Activated naive CD8-positive, alpha-beta T cell treated with anti-CD3 and anti-CD28 coated beads, Interleukin-2, amount 50 U/mL, for 24 hours (primary cell): ENCODE measurements at regions not wholly inside any gene's neighbourhood (a gene's known extent, or its start where the extent isn't known, plus 50 kb on each side); places are given as distances from the start of the nearest gene placed in this dataset.

Experiments
- ATAC-seq: fragments of 150-1000 bp; cut with Tn5 transposase; one replicate; pipeline ENCODE4 v1.10.0; 2021
- DNase-seq: peaks from one replicate; pipeline ENCODE4 v3.0.0; 2021
- H3K27ac Mint-ChIP-seq: one replicate; pipeline ENCODE4 v1.8.0; 2021; ENCODE audit warnings: mild to moderate bottlenecking, mixed read lengths
- H3K27me3 Mint-ChIP-seq: one replicate; pipeline ENCODE4 v1.8.0; 2021; ENCODE audit warnings: mixed read lengths
- H3K36me3 Mint-ChIP-seq: one replicate; pipeline ENCODE4 v1.8.0; 2021; ENCODE audit warnings: low read depth, mixed read lengths
- H3K4me1 Mint-ChIP-seq: one replicate; pipeline ENCODE4 v1.8.0; 2021; ENCODE audit warnings: mixed read lengths
- H3K4me3 Mint-ChIP-seq: one replicate; pipeline ENCODE4 v1.8.0; 2021; ENCODE audit warnings: mild to moderate bottlenecking, moderate library complexity, mixed read lengths
- H3K9me3 Mint-ChIP-seq: one replicate; pipeline ENCODE4 v1.8.0; 2021; ENCODE audit warnings: mixed read lengths

DNA sequence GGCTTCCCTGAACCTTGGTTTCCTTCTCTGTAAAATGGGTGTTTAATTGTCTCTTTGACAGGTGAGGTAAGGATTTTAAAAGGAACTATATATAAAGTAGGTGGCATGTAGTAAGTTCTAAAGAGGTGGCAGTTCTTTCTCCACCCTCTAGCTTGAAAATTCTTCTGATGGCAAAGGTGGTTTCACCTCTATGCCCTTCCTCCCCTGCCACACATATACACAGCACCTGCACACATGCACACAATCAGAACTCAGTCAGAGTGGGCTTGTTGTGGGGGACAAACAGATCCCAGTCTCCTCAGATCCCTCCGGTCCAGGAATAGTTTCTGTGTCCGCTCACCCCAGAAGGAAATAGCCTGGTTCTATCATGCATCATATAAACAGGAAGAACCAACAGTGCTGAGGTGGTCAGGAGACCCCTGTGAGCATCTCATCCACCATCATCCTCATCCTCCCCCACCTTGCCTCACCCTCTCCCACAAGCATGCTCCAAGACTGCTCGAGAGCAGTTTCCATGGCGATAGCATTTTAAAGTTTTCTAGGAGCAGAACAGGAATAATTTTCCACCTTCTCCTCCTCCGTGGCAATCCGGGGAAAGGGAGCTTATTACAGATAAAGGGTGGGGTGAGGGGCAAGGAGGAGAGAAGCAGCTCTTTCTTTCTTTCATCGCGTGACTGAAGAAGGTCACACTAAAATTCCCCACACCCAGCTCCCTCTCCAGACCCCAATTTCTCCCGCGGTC is 123.6 kb downstream of the CHST1 start:
- Mint-ChIP-seq H3K27ac (no peak overlapping the region), H3K27me3 (peaks cover 12% of the 10 kb centered on the region), H3K9me3 (no peaks in the 10 kb centered on the region), H3K4me1 (no peaks in the 10 kb centered on the region), H3K36me3 (no peaks in the 10 kb centered on the region), H3K4me3 (no peak overlapping the region)
- DNase-seq (no peak), ATAC-seq (no peak)

GRCh38 chr11:45538939-45539338 is 126.5 kb downstream of the CHST1 start:
- ATAC-seq (no peak), DNase-seq (no peak)
- no peaks in the 10 kb centered on the region for H3K4me1 Mint-ChIP-seq
- no peak overlapping the region for H3K4me3 Mint-ChIP-seq
- H3K9me3 Mint-ChIP-seq, result no peaks in the 10 kb centered on the region
- H3K27me3 Mint-ChIP-seq, result peaks cover 16% of the 10 kb centered on the region
- H3K36me3 Mint-ChIP-seq, result no peaks in the 10 kb centered on the region
- H3K27ac Mint-ChIP-seq, result no peak overlapping the region

GRCh38 chr11:45538363-45538762 is 127.1 kb downstream of the CHST1 start:
- Mint-ChIP-seq H3K27me3 (peaks cover 16% of the 10 kb centered on the region), H3K4me3 (no peak overlapping the region), H3K27ac (no peak overlapping the region), H3K4me1 (no peaks in the 10 kb centered on the region), H3K9me3 (no peaks in the 10 kb centered on the region), H3K36me3 (no peaks in the 10 kb centered on the region)
- no peak for DNase-seq
- ATAC-seq, result no peak

DNA sequence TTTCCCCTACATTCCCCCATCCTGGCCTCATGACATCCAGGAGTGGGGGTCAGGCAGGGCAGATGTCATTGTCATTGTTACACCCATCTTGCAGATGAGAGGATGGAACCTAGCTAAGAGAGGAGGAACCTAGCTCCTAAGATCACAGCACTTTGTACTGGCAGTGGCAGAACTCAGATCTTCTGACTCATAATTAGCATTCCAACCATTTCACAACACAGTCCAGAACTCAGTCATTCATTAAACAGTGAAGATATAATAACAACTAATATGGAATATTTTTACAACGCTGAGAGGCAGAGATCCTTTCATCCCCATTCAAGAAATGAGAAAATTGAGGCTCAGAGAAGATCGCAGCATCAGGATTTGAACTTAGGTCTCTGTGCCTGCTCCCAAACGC is 127.8 kb downstream of the CHST1 start:
- DNase-seq (no peak), ATAC-seq (no peak)
- H3K4me1 Mint-ChIP-seq, result no peaks in the 10 kb centered on the region
- H3K4me3 Mint-ChIP-seq, result no peak overlapping the region
- H3K36me3 Mint-ChIP-seq, result no peaks in the 10 kb centered on the region
- H3K27ac Mint-ChIP-seq, result no peak overlapping the region
- H3K9me3 Mint-ChIP-seq, result no peaks in the 10 kb centered on the region
- peaks cover 12% of the 10 kb centered on the region for H3K27me3 Mint-ChIP-seq

- no peaks in the 10 kb centered on the region for H3K36me3 Mint-ChIP-seq
- no peak for DNase-seq
- H3K27ac Mint-ChIP-seq, result no peak overlapping the region
Measured at GRCh38 chr11:45535033-45535432, 130.4 kb downstream of the CHST1 start.

DNA sequence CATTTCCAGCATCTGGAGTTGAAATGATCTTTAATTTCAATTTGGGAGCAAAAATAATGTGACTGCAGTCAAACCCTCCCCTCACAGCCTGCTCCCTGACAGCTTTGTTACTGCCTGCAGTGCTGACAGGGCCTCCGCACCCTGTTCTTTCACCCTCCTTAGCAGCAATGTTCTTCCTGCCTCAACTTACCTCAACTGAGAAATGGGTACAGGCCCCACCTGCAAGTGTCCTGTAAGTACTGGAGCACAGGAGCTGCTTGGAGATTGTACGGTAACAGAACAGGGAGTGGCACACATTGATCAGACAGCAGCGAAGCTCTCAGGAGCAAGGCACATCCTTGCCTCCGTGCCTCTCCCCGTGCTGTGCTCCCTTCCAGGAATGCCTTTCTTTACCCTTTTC is 131.3 kb downstream of the CHST1 start:
- H3K27ac Mint-ChIP-seq, result no peak overlapping the region
- no peaks in the 10 kb centered on the region for H3K4me1 Mint-ChIP-seq
- ATAC-seq (no peak), DNase-seq (no peak)
- no peaks in the 10 kb centered on the region for H3K9me3 Mint-ChIP-seq
- no peaks in the 10 kb centered on the region for H3K36me3 Mint-ChIP-seq
- no peak overlapping the region for H3K4me3 Mint-ChIP-seq
- peaks cover 7% of the 10 kb centered on the region for H3K27me3 Mint-ChIP-seq

More at GRCh38 chr11:45535033-45535432, 130.4 kb downstream of the CHST1 start:
- Mint-ChIP-seq H3K27me3 (peaks cover 7% of the 10 kb centered on the region), H3K4me1 (no peaks in the 10 kb centered on the region), H3K4me3 (no peak overlapping the region), H3K9me3 (no peaks in the 10 kb centered on the region)
- no peak for ATAC-seq

- Mint-ChIP-seq H3K36me3 (no peaks in the 10 kb centered on the region), H3K4me3 (no peak overlapping the region), H3K27ac (no peak overlapping the region), H3K9me3 (no peaks in the 10 kb centered on the region), H3K4me1 (peaks cover 11% of the 10 kb centered on the region), H3K27me3 (peaks cover 6% of the 10 kb centered on the region)
- ATAC-seq, result no peak
- DNase-seq, result no peak
Measured at GRCh38 chr11:45532546-45532945, 132.9 kb downstream of the CHST1 start.

- peaks cover 6% of the 10 kb centered on the region for H3K27me3 Mint-ChIP-seq
- no peaks in the 10 kb centered on the region for H3K36me3 Mint-ChIP-seq
- ATAC-seq, result no peak
Measured at GRCh38 chr11:45530776-45531175, 134.6 kb downstream of the CHST1 start.

GRCh38 chr11:45530111-45530510 is 135.3 kb downstream of the CHST1 start:
- no peaks in the 10 kb centered on the region for H3K36me3 Mint-ChIP-seq
- H3K4me3 Mint-ChIP-seq, result no peak overlapping the region
- ATAC-seq, result no peak
- no peak overlapping the region for H3K27ac Mint-ChIP-seq
- DNase-seq, result no peak
- H3K4me1 Mint-ChIP-seq, result peaks cover 11% of the 10 kb centered on the region
- peaks cover 6% of the 10 kb centered on the region for H3K27me3 Mint-ChIP-seq
- no peaks in the 10 kb centered on the region for H3K9me3 Mint-ChIP-seq

More at GRCh38 chr11:45530776-45531175, 134.6 kb downstream of the CHST1 start:
- Mint-ChIP-seq H3K4me1 (peaks cover 11% of the 10 kb centered on the region), H3K4me3 (no peak overlapping the region), H3K9me3 (no peaks in the 10 kb centered on the region), H3K27ac (no peak overlapping the region)
- DNase-seq, result no peak

GRCh38 chr11:45528435-45528834 is 137.0 kb downstream of the CHST1 start:
- ATAC-seq, result no peak
- peak overlapping the region; percentile 65 for H3K27ac Mint-ChIP-seq
- H3K9me3 Mint-ChIP-seq, result peaks cover 7% of the 10 kb centered on the region
- DNase-seq, result no peak
- no peaks in the 10 kb centered on the region for H3K36me3 Mint-ChIP-seq
- no peak overlapping the region for H3K4me3 Mint-ChIP-seq
- H3K4me1 Mint-ChIP-seq, result peaks cover 11% of the 10 kb centered on the region
- peaks cover 2% of the 10 kb centered on the region for H3K27me3 Mint-ChIP-seq

DNA sequence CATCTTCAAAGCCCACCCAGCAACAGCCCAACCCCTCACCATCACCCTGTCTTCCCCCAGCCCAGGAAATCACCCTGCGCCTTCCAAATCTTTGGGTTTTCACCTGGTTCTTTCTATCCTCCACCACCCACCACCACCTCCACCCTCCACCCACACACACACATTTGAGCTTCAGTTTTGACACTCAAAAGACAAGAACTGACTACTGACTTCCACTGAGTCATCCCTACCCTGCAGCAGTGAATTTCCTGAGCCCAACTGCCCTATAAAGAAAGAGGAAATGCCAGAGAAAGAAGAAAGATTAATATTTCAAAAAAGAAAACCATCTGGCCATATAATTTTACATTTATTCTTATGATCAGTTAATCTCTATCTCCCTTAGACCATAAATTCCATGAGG is 137.5 kb downstream of the CHST1 start:
- Mint-ChIP-seq H3K4me1 (peaks cover 11% of the 10 kb centered on the region), H3K4me3 (no peak overlapping the region), H3K27me3 (peaks cover 2% of the 10 kb centered on the region), H3K36me3 (no peaks in the 10 kb centered on the region), H3K9me3 (peaks cover 7% of the 10 kb centered on the region), H3K27ac (peak overlapping the region; percentile 65)
- ATAC-seq, result peak; percentile 25
- DNase-seq, result peak; percentile 9

DNA sequence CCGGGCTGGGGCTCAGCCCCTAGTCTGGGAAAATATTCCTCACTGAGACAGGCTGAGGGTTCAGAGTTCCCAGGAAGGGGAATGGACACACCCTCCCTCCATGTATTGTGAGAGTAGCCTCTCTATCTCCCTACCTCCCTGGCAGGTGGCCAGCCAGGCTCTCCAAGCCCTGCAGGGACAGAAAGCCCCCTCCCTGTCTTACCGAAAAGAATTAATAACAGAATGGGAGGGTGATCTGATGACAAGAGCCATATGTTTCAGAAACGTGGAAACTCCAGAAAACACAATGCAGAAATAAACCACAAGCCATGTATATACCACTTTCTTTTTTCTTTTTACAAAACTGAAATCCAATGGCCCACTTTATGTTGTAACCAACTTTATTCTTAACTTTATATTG is 140.0 kb downstream of the CHST1 start:
- no peak for ATAC-seq
- H3K4me3 Mint-ChIP-seq, result no peak overlapping the region

DNA sequence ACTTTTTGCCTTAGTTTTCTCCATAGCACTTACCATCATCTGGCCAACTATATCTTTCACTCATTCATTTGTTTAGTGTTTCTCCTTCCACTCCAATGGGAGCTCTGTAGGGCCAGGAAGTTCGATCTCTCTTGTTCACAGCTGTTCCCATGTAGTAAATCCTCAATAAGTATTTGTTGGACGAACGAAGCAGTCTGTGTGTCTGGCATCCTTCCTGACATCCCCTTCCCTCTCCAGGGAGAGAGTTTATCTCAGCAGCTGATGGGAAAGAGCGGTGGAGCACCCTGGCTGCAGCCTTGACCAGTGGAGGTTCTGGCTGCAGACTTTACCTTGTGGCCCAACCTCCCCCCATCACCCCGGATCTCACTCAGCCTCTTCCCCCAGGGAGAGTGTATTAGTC is 141.7 kb downstream of the CHST1 start:
- no peak for ATAC-seq
- peaks cover 7% of the 10 kb centered on the region for H3K9me3 Mint-ChIP-seq
- H3K27me3 Mint-ChIP-seq, result peaks cover 6% of the 10 kb centered on the region
- peaks cover 11% of the 10 kb centered on the region for H3K4me1 Mint-ChIP-seq
- no peak overlapping the region for H3K27ac Mint-ChIP-seq
- no peak for DNase-seq
- H3K4me3 Mint-ChIP-seq, result no peak overlapping the region
- H3K36me3 Mint-ChIP-seq, result no peaks in the 10 kb centered on the region

More for the DNA sequence above, 140.0 kb downstream of the CHST1 start:
- Mint-ChIP-seq H3K27me3 (peaks cover 6% of the 10 kb centered on the region), H3K4me1 (peaks cover 11% of the 10 kb centered on the region), H3K9me3 (peaks cover 7% of the 10 kb centered on the region), H3K36me3 (no peaks in the 10 kb centered on the region), H3K27ac (no peak overlapping the region)
- DNase-seq, result no peak

GRCh38 chr11:45518833-45519535 is 146.4 kb downstream of the CHST1 start:
- no peaks in the 10 kb centered on the region for H3K36me3 Mint-ChIP-seq
- peaks cover 4% of the 10 kb centered on the region for H3K9me3 Mint-ChIP-seq
- H3K27me3 Mint-ChIP-seq, result peaks cover 5% of the 10 kb centered on the region
- DNase-seq (no peak), ATAC-seq (no peak)
- no peak overlapping the region for H3K4me3 Mint-ChIP-seq
- H3K27ac Mint-ChIP-seq, result no peak overlapping the region
- H3K4me1 Mint-ChIP-seq, result no peaks in the 10 kb centered on the region

DNA sequence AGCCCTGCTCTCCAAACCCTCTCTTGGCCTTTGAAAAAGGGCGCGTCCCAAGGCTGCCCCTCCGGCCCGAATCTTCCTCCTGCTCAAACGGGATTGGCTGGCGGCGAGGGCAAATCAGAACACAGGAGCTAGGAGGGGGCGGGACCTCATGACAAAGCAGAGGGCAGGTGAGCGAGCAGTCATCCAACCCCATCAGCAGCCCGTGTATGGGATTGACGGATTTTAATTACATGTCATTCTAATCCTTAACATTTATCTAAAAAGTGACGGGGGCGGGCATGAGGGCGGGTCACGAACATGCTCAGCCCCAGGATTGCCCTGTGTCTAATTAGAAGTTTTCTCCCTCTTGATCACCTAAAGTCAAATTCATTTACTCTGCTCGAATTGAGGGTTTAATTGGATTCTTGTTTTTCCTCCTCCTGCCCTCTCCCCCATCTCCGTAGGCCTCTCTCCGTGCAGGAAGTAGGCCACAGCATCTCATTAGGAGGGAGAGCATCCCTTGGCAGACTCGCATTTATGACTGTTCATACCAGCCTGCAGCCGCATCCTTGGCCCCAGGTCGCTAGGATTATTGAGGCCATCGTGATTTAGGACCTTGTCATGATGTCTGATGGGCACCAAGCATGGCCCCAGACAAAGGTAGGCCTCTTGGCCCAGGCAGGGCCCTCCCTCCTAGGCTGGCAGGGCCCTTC is 147.1 kb downstream of the CHST1 start:
- H3K9me3 Mint-ChIP-seq, result no peaks in the 10 kb centered on the region
- H3K36me3 Mint-ChIP-seq, result no peaks in the 10 kb centered on the region
- no peak overlapping the region for H3K27ac Mint-ChIP-seq

More for the DNA sequence above, 147.1 kb downstream of the CHST1 start:
- ATAC-seq (no peak), DNase-seq (no peak)
- Mint-ChIP-seq H3K4me3 (no peak overlapping the region), H3K4me1 (no peaks in the 10 kb centered on the region), H3K27me3 (peaks cover 5% of the 10 kb centered on the region)
